ENCODE measurements at regions not wholly inside any gene's neighbourhood (a gene's known extent, or its start where the extent isn't known, plus 50 kb on each side); places are given as distances from the start of the nearest gene placed in this dataset.

DNA sequence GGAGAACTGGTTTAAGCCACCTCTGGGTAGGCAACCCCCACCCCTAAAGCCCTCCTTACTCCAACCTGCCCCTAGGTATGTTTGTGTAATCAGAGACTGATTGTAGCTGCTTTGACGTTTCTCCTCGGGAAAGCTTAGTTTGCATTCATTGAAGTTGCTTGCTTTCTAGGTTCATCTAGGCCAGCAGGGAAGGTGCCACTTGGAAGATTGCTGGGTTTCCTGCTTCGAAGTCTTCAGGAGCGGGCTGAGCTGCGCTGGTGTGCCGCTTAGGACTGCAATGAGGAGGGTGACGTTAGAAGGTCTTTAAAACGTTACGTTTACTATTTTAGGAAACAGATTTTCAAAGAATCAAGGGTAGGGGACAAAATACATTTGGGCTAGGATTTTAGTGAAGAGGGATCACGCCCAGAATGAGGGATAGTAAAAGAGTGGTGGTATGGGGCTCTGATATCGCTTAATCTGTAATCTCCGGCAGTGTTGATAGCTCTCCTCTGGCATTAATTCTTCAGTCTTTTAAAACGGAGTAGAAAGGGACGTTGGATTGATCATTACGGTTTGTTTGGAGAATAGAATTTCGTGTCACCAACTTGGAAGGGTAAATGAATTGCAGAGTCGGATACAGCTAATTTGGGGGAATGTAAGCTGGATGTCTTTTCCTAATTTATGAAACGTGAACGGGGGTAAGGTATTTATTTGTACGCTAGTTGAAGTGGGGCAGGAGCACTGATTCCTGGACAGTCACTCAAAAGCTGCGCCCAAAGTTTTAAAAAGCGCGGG, 92.6 kb upstream of the PRDM1 start:
- TF ChIP-seq POLR2AphosphoS5 (IDR thresholded peaks at IDR 0.05; ENCODE audit: insufficient read depth, low read depth, low read length) (no peak), POLR2A (IDR thresholded peaks at IDR 0.05; ENCODE audit: low read depth, low read length) (no peak), EZH2 (IDR thresholded peaks at IDR 0.05; ENCODE audit: borderline replicate concordance, low read depth, low read length, severe bottlenecking) (peak; percentile 44), GATA2 (IDR thresholded peaks at IDR 0.05; ENCODE audit: insufficient read depth, insufficient read length, low read depth, low read length) (no peak), JUN (IDR thresholded peaks at IDR 0.05; ENCODE audit: borderline replicate concordance, insufficient read depth, insufficient read length, low read depth) (no peak), MYC (IDR thresholded peaks at IDR 0.05; ENCODE audit: low read depth, low read length) (no peak)
- TF ChIP-seq, protein P1, sequence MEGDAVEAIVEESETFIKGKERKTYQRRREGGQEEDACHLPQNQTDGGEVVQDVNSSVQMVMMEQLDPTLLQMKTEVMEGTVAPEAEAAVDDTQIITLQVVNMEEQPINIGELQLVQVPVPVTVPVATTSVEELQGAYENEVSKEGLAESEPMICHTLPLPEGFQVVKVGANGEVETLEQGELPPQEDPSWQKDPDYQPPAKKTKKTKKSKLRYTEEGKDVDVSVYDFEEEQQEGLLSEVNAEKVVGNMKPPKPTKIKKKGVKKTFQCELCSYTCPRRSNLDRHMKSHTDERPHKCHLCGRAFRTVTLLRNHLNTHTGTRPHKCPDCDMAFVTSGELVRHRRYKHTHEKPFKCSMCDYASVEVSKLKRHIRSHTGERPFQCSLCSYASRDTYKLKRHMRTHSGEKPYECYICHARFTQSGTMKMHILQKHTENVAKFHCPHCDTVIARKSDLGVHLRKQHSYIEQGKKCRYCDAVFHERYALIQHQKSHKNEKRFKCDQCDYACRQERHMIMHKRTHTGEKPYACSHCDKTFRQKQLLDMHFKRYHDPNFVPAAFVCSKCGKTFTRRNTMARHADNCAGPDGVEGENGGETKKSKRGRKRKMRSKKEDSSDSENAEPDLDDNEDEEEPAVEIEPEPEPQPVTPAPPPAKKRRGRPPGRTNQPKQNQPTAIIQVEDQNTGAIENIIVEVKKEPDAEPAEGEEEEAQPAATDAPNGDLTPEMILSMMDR (IDR thresholded peaks at IDR 0.05; ENCODE audit: extremely low read depth in 1 of 2, insufficient read depth in 1 of 2, low read depth in 1 of 2, low read length in 2 of 2): no peak
- TF ChIP-seq, protein P2, sequence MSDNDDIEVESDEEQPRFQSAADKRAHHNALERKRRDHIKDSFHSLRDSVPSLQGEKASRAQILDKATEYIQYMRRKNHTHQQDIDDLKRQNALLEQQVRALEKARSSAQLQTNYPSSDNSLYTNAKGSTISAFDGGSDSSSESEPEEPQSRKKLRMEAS (IDR thresholded peaks at IDR 0.05; ENCODE audit: insufficient read depth, insufficient read length): no peak
